ENCODE measurements at regions not wholly inside any gene's neighbourhood (a gene's known extent, or its start where the extent isn't known, plus 50 kb on each side); places are given as distances from the start of the nearest gene placed in this dataset.

DNA sequence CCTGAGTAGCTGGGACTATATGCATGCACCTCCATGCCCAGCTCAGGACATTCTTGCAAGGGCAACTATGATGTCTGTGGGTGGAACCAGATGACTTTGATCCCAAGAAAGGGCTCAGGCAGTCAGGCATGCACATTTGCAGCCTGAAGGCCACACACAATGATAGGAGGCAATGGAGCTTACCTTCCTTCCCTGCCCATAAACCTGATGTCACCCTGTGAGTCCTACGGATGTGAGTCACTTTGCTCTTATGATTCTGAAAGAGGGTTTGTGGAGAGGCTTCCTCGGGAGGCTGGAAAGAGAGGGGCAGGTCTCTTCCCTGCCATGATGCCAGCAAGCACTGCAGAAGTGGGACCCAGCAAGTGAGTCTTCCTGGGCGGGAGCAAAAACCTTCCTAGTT is 202.4 kb downstream of the LY86 start:
- TF ChIP-seq CTCF (IDR thresholded peaks at IDR 0.05), result no peak
- TF ChIP-seq POLR2A (IDR thresholded peaks at IDR 0.05), result no peak
